Activated naive CD4-positive, alpha-beta T cell treated with anti-CD3 and anti-CD28 coated beads, Interleukin-2, amount 50 U/mL, for 24 hours (primary cell): ENCODE measurements at regions not wholly inside any gene's neighbourhood (a gene's known extent, or its start where the extent isn't known, plus 50 kb on each side); places are given as distances from the start of the nearest gene placed in this dataset.

ENCODE experiments used
- H3K27ac Mint-ChIP-seq: one replicate; pipeline ENCODE4 v1.8.0; 2021; ENCODE audit warnings: mild to moderate bottlenecking, mixed read lengths
- H3K27me3 Mint-ChIP-seq: one replicate; pipeline ENCODE4 v1.8.0; 2021; ENCODE audit warnings: mixed read lengths
- H3K36me3 Mint-ChIP-seq: one replicate; pipeline ENCODE4 v1.8.0; 2021; ENCODE audit warnings: mixed read lengths
- H3K4me1 Mint-ChIP-seq: one replicate; pipeline ENCODE4 v1.8.0; 2021; ENCODE audit warnings: mixed read lengths
- H3K4me3 Mint-ChIP-seq: one replicate; pipeline ENCODE4 v1.8.0; 2021; ENCODE audit warnings: mild to moderate bottlenecking, mixed read lengths
- H3K9me3 Mint-ChIP-seq: one replicate; pipeline ENCODE4 v1.8.0; 2021; ENCODE audit warnings: mixed read lengths

DNA sequence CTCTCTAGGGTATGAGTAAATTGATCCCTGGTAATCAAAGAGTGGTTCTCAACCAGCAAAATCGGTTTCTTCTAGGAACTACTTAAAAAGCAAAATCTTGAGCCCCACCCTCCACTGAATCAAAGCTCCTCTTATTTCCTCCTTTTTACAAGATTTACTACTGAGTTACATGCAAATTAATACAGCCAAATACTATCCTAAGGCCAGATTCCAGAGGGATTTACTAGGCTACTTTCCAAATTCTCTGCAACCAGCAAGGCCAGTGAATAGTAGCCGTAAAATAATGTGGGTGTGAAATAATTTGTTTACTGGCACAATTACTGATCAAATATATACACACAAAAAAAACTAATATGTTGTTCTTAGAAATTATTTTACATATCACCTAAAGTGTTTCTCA lies 1583.8 kb downstream of the NCAM2 start:
- no peaks in the 10 kb centered on the region for H3K36me3 Mint-ChIP-seq
- no peak overlapping the region for H3K4me3 Mint-ChIP-seq
- no peaks in the 10 kb centered on the region for H3K27me3 Mint-ChIP-seq
- H3K27ac Mint-ChIP-seq, result no peak overlapping the region
- H3K4me1 Mint-ChIP-seq, result no peaks in the 10 kb centered on the region
- H3K9me3 Mint-ChIP-seq, result no peaks in the 10 kb centered on the region

- Mint-ChIP-seq H3K4me3 (no peak overlapping the region), H3K27me3 (no peaks in the 10 kb centered on the region), H3K36me3 (no peaks in the 10 kb centered on the region), H3K4me1 (no peaks in the 10 kb centered on the region), H3K9me3 (no peaks in the 10 kb centered on the region), H3K27ac (no peak overlapping the region)
These were observed 1586.1 kb downstream of the NCAM2 start for GRCh38 chr21:22584308-22584707.

DNA sequence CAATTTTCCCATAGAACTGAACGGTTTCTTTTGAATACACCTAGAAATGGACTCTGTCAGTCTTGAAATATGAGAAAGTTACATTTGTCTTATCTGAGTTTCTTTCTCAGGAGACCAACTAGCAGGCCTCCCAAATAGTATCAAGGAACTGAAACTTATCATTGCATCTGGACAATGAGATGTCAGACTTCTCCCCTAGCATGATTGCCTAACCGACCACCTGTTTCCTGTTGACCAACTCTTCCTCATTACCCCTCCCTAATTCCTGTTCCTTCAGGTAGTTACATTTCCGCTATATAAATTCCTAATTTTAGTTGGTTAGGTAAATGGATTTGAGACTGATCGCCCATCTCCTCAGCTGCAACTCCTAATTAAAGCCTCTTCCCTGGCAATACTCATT lies 1587.3 kb downstream of the NCAM2 start:
- Mint-ChIP-seq H3K9me3 (no peaks in the 10 kb centered on the region), H3K27me3 (no peaks in the 10 kb centered on the region), H3K27ac (peak overlapping the region; percentile 23), H3K36me3 (no peaks in the 10 kb centered on the region), H3K4me3 (no peak overlapping the region), H3K4me1 (no peaks in the 10 kb centered on the region)

DNA sequence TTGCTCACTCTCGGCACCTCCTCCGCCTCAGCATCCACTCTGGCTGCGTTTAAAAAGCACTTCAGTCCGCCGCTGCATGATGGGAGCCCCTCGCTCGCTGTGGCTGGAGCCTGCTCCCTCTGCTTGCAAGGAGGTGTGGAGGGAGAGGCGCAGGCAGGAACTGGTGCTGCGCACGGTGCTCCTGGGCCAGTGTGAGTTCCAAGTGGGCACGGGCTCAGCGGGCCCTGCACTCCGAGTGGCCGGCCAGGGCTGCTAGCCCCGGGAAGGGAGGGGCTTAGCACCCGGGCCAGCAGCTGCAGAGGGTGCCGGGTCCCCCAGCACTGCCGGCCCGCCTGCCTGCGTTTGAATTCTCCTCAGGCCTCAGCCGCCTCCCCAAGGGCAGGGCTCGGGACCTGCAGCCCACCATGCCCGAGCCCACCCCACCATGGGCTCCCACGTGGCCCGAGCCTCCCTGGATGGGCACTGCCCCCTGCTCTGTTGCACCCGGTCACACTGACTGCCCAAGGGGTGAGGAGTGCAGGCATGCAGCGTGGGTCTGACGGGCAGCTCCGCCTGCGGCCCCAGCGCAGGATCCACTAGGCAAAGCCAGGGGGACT lies 1599.5 kb downstream of the NCAM2 start:
- Mint-ChIP-seq H3K4me3 (no peak overlapping the region), H3K27me3 (no peaks in the 10 kb centered on the region), H3K27ac (no peak overlapping the region), H3K9me3 (no peaks in the 10 kb centered on the region), H3K36me3 (no peaks in the 10 kb centered on the region), H3K4me1 (no peaks in the 10 kb centered on the region)

GRCh38 chr21:22609802-22610201 lies 1611.6 kb downstream of the NCAM2 start:
- no peaks in the 10 kb centered on the region for H3K9me3 Mint-ChIP-seq
- no peaks in the 10 kb centered on the region for H3K4me1 Mint-ChIP-seq
- no peaks in the 10 kb centered on the region for H3K27me3 Mint-ChIP-seq
- H3K27ac Mint-ChIP-seq, result no peak overlapping the region
- H3K36me3 Mint-ChIP-seq, result no peaks in the 10 kb centered on the region
- H3K4me3 Mint-ChIP-seq, result no peak overlapping the region

GRCh38 chr21:22627911-22628310 lies 1629.7 kb downstream of the NCAM2 start:
- Mint-ChIP-seq H3K36me3 (no peaks in the 10 kb centered on the region), H3K9me3 (peaks cover 5% of the 10 kb centered on the region), H3K4me1 (no peaks in the 10 kb centered on the region), H3K27ac (no peak overlapping the region), H3K27me3 (no peaks in the 10 kb centered on the region), H3K4me3 (no peak overlapping the region)

- Mint-ChIP-seq H3K27ac (no peak overlapping the region), H3K4me3 (no peak overlapping the region), H3K4me1 (no peaks in the 10 kb centered on the region)
These were observed 1632.8 kb downstream of the NCAM2 start for GRCh38 chr21:22630953-22631465.

DNA sequence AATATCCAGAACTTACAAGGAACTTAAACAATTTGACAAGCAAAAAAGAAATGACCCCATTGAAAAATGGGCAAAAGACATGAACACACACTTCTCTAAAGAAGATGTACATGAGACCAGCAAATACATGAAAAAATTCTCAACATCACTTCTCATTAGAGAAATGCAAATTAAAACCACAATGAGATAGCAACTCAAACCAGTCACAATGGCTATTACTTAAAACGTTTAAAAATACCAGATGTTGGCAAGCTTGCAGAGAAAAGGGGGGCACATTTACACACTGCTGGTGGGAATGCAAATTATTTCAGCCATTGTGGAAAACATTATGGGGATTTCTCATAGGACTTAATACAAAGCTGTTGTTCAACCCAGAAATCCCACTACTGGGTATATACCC lies 1634.0 kb downstream of the NCAM2 start:
- no peaks in the 10 kb centered on the region for H3K4me1 Mint-ChIP-seq
- H3K36me3 Mint-ChIP-seq, result no peaks in the 10 kb centered on the region
- H3K27ac Mint-ChIP-seq, result no peak overlapping the region
- no peak overlapping the region for H3K4me3 Mint-ChIP-seq
- no peaks in the 10 kb centered on the region for H3K27me3 Mint-ChIP-seq
- H3K9me3 Mint-ChIP-seq, result peaks cover 5% of the 10 kb centered on the region

More at GRCh38 chr21:22630953-22631465, 1632.8 kb downstream of the NCAM2 start:
- Mint-ChIP-seq H3K27me3 (no peaks in the 10 kb centered on the region), H3K36me3 (no peaks in the 10 kb centered on the region), H3K9me3 (peaks cover 5% of the 10 kb centered on the region)

DNA sequence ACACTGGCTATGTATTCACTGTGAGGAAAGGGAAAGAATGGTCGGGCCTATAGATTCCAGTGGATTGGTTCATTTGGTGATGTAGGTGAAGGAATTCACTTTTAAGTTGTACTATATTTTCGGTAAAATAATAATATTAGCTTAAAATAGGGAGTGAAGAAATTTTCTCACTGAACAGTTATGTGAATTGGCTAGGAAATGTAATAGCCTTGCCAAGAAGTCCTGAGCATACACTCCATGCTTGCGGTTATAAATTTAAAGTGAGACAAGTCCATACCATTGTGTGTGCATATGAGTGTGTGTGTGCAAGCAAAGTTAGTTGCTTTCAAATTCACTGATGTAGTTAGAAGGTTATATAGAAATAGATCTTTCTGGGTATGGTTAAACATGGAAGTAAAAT lies 1651.0 kb downstream of the NCAM2 start:
- H3K9me3 Mint-ChIP-seq, result peaks cover 10% of the 10 kb centered on the region
- H3K27me3 Mint-ChIP-seq, result no peaks in the 10 kb centered on the region
- no peak overlapping the region for H3K27ac Mint-ChIP-seq
- no peaks in the 10 kb centered on the region for H3K36me3 Mint-ChIP-seq
- H3K4me1 Mint-ChIP-seq, result no peaks in the 10 kb centered on the region
- no peak overlapping the region for H3K4me3 Mint-ChIP-seq

- H3K4me1 Mint-ChIP-seq, result no peaks in the 10 kb centered on the region
- peaks cover 10% of the 10 kb centered on the region for H3K9me3 Mint-ChIP-seq
- no peak overlapping the region for H3K4me3 Mint-ChIP-seq
- no peak overlapping the region for H3K27ac Mint-ChIP-seq
- no peaks in the 10 kb centered on the region for H3K36me3 Mint-ChIP-seq
- no peaks in the 10 kb centered on the region for H3K27me3 Mint-ChIP-seq
These were observed 1652.0 kb downstream of the NCAM2 start for GRCh38 chr21:22650226-22650625.

- H3K9me3 Mint-ChIP-seq, result no peaks in the 10 kb centered on the region
- no peaks in the 10 kb centered on the region for H3K27me3 Mint-ChIP-seq
- no peak overlapping the region for H3K27ac Mint-ChIP-seq
- H3K36me3 Mint-ChIP-seq, result no peaks in the 10 kb centered on the region
- no peak overlapping the region for H3K4me3 Mint-ChIP-seq
- no peaks in the 10 kb centered on the region for H3K4me1 Mint-ChIP-seq
These were observed 1659.6 kb downstream of the NCAM2 start for GRCh38 chr21:22657781-22658180.

- Mint-ChIP-seq H3K9me3 (peaks cover 10% of the 10 kb centered on the region), H3K4me1 (no peaks in the 10 kb centered on the region), H3K27me3 (no peaks in the 10 kb centered on the region), H3K4me3 (no peak overlapping the region), H3K36me3 (no peaks in the 10 kb centered on the region), H3K27ac (no peak overlapping the region)
These were observed 1671.9 kb downstream of the NCAM2 start for GRCh38 chr21:22670148-22670547.

GRCh38 chr21:22679207-22679606 lies 1681.0 kb downstream of the NCAM2 start:
- no peak overlapping the region for H3K4me3 Mint-ChIP-seq
- no peaks in the 10 kb centered on the region for H3K36me3 Mint-ChIP-seq
- no peaks in the 10 kb centered on the region for H3K9me3 Mint-ChIP-seq
- H3K27ac Mint-ChIP-seq, result no peak overlapping the region
- H3K4me1 Mint-ChIP-seq, result no peaks in the 10 kb centered on the region
- H3K27me3 Mint-ChIP-seq, result no peaks in the 10 kb centered on the region

DNA sequence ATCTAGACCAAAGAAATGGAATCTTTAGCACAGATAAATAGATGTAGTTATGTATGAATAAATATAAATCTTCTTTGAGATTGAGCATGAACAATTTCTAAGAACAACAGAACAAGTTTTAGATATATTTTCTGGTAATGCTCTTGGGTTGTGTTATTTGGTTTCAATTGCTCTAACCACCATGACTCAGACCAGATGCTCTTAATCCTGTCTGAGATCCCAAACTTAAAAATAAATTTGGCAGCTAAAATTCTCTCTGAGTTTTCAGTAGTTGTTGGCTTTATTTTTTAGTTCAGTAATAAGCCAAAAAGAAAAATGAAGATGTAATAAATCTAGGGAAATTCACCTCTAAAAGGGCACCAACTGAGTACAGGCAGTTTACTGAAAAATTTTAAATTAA lies 1693.4 kb downstream of the NCAM2 start:
- no peaks in the 10 kb centered on the region for H3K36me3 Mint-ChIP-seq
- no peaks in the 10 kb centered on the region for H3K27me3 Mint-ChIP-seq
- peaks cover 20% of the 10 kb centered on the region for H3K9me3 Mint-ChIP-seq
- H3K4me1 Mint-ChIP-seq, result no peaks in the 10 kb centered on the region
- H3K4me3 Mint-ChIP-seq, result no peak overlapping the region
- no peak overlapping the region for H3K27ac Mint-ChIP-seq

GRCh38 chr21:22703521-22703920 lies 1705.3 kb downstream of the NCAM2 start:
- Mint-ChIP-seq H3K4me1 (no peaks in the 10 kb centered on the region), H3K4me3 (no peak overlapping the region), H3K27me3 (no peaks in the 10 kb centered on the region), H3K9me3 (peaks cover 4% of the 10 kb centered on the region), H3K27ac (no peak overlapping the region), H3K36me3 (no peaks in the 10 kb centered on the region)

DNA sequence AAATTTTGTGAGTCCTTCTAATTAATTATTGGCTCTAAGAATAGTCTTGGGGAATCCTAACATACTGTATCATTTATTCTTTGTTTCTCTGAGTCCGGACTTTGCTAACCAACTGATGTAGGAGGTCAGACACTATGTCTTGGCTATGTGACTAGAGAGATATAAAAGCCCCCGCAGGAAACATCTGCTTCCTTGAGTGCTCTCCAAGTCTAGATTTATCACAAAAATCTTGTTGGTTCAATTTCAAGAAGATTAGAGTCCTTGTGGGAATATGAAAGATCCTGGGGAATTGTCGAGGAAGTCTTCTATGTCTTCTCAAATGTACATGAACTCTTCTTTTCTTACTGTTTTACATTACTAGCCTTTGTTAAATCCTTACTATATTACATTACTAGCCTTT lies 1712.5 kb downstream of the NCAM2 start:
- Mint-ChIP-seq H3K9me3 (no peaks in the 10 kb centered on the region), H3K4me1 (no peaks in the 10 kb centered on the region), H3K27ac (no peak overlapping the region), H3K4me3 (no peak overlapping the region), H3K27me3 (no peaks in the 10 kb centered on the region), H3K36me3 (no peaks in the 10 kb centered on the region)

DNA sequence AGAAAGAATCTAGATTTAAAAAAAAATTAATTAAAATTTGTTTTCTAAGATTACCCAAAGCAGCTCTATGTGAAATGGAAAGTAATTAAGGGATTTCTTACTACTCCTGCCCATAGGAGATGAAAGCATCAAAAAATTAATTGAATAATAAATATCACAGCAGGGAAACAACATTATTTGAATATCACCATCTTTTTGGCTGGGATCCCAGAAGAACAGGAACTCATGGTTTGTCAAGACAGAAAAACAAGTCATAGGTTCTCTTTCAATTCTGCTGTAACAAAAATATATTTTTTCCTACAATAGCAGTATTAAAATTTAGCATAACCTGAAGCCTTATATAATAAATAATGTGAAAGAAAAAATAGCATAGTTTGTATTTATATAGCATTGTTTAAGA lies 1713.4 kb downstream of the NCAM2 start:
- no peaks in the 10 kb centered on the region for H3K4me1 Mint-ChIP-seq
- H3K27me3 Mint-ChIP-seq, result no peaks in the 10 kb centered on the region
- no peak overlapping the region for H3K4me3 Mint-ChIP-seq
- H3K36me3 Mint-ChIP-seq, result no peaks in the 10 kb centered on the region
- no peak overlapping the region for H3K27ac Mint-ChIP-seq
- H3K9me3 Mint-ChIP-seq, result no peaks in the 10 kb centered on the region
